ENCODE measurements at regions not wholly inside any gene's neighbourhood (a gene's known extent, or its start where the extent isn't known, plus 50 kb on each side); places are given as distances from the start of the nearest gene placed in this dataset.

DNA sequence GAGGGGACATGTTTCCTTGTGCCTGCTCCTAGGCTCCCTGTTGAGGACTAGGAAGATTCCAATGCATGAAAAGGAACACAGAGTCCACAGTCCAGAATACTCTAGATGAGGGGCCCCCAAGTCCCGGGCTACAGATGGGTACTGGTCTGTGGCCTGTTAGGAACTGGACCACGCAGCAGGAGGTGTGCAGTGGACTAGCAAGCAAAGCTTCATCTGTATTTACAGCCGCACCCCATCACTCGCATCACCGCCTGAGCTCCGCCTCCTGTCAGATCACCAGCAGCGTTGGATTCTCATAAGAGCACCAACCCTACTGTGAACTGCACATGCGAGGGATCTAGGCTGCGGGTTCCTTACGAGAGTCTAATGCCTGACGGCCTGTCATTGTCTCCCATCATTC is 233.0 kb upstream of the MKLN1 start:
- DNase-seq, result no peak

DNA sequence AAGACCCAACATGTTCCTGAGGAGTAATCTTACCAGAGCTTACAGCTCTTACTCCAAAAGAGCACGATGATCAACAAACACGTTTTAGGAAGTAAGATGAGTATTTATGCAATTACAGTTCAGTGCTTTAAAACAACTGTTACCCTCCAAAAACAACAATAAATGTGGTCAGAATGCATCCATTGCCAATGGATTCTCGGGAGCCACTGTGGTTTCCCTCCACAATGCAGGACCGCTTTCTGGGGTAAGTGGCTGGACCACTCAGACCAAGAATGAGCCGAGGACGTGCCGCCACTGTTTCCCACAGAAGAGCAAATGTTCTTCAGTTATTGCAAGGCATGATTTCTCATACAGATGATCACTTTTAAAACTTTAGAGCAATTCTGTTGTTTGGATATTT is 232.3 kb upstream of the MKLN1 start:
- no peak for DNase-seq

DNA sequence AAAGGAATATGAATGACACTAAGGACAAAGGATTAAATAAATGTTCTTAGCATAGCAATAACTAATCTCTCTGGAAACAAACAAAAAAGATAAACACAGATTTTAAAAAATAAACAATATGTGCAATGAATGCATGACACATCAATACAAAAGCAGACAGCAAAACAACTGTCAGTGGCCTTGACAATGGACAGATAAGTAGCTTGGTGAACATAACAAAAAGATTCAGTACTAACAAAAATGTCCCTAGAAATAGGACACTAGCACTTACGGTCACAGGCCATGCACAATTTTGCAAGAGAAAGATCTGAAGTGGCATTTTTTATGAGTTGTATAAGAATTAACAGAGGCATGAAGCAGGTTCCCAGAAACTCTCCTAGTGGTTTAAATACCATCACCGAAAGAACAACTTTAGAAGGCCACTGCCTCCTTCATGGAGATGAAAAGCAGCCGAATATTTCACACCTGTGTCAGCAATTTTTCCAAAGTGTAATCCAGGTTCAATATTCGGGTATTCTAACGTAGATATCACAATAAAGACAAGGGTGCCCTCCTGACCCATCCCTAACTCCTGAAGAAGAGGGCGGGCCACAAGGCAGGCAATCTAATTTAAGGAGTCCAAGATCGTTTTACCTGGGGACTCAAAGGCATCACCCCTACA is 231.3 kb upstream of the MKLN1 start:
- no peak for DNase-seq

DNA sequence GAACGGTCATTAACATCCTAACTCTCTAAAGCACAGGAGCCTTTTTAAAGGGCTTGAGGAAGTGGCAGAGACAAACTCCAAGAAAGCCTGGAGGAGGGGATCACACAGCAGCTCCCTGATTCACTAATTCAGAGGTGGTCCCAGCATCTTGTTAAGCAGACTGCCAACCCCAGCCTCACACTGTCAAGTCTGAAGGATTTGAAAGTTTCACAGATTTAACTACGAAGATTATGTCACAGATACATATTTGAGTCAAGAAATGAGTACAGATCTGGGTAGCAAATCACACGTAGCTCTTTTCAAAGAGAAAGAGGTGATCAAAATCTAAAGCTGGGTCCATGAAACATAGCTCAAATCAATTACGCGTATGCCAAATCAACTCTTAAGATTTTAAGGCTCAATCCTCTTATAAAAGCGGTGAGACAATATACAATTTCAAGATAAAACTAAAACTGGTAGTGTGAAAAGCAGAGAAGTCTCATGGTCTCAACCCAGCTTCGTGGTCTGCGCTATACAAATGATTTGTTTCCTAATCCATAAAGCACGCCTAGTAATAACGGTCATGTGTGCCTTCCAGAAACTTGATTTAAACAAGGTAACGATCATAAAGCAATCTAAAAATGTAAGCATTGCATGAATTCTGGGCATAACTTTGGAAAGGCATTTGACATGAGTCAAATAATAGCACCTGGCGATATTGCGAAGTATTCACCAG is 229.9 kb upstream of the MKLN1 start:
- DNase-seq, result no peak

DNA sequence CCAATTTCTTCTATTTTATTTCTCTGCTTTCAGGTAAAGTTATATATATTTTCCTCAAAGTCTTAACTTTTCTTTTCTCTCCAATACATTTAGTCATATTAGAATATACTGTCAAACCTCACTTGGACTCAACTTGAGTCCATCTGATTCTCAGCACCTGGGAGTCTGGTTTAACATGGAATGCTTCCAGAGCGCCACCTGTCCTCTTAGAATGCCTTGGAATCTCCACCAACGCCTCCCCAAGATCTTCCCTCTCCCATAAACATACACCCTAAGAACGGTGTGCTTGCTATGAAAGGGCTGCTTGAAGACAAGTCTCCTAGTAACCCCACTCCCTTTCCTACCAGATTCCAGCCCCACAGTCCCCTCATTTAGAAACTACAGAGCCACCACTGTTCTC is 229.1 kb upstream of the MKLN1 start:
- DNase-seq, result no peak

DNA sequence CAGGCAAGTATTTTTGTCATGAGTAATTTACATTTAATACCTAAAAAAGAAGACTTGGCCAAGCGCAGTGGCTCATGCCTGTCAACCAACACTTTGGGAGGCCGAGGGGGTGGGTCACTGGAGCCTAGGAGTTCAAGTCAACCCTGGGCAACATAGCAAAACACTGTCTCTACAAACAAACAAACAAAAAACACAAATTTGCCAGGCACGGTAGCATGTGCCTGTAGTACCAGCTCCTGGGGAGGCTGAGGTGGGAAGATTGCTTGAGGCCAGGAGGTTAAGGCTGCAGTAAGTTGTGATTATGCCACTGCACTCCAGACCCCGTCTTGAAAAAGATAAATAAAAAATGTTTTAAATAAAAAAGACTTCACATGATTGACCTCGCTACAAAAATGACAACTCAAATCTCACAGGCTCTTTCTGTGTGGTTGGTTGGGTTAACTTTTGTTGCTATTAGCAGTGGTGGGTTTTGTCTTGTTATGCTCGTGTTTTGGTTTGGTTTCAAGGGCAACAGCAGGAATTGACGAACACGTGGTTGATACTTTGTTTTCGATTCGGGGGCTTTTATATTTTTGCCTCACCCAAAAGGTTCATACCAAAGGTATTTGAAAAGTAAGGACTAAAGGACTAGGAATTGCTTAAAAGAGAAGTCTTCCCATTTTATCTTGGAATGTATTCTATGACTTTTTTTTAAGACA is 227.2 kb upstream of the MKLN1 start:
- peak; percentile 85 for DNase-seq

DNA sequence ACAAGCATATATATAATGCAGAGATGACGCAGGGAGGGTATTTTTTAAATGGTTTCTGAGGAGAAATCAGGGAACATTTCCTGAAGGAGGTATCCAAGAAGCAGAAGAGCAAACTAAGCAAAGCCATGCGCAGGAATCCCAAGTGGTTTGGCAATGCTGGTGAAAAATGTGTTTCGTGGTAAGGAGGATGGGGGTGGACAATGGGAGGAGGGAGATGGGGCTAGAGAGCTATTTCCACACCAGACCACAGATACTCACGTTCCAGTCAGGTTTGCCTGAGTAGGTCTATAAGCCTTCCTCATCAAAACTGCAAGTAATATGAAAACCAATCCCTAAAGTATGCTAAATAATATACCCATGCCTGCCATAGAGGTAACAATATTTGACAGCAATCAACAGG is 223.7 kb upstream of the MKLN1 start:
- DNase-seq, result no peak

DNA sequence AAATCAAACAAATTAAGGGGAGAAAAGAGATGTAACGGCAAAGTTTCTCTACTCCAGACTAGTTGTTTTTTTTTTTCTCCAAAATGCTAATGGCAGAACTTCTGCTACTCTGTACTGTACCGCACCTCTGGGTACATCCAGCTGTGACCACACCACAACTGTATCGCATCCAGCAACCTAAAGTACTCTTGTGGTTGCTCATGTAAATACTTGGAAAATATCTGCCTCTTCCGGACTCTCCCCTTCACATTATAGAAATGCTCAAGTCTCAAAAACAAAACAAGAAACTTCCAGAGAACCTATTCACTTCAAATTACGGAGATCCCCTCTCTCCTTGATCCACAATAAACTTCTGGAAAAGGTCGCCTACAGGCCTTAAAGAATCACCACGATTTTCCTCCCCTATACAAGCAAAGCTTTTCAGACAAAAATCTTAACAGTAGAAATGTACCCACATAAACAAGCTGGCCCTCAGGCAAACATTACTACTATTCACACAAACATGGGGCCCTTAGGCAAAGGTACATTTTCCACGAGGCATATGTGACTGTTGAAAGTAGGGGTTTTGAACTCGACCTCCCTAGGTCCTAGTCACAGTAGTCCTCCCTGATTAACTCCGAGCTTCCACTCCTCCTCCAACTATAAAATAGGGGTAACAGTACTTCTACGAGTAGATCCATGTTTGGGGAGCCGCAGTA is 222.9 kb upstream of the MKLN1 start:
- no peak for DNase-seq

DNA sequence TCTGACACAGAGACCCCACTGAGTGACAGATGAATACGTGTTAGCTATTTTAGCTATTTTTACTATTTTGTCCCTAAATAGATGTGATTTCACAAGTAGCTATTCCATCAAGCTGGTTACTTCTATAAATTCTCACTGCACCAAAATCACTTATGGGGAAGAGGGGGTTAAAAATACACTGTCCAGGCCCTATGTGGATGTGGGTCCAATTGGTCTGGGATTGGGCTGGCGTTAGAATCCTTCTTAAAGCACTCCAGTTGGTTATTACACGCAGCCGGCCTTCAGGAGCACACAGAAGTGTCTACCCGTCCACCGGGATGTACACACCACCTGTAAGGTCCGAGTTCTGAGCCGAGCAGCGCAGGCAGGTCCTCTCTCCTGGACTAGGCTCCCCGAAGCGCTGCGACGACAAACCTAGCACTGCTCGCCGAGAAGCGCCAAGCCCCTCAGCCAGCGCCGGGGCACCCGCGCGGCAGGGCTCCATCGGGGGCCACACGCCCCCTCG is 222.3 kb upstream of the MKLN1 start:
- DNase-seq, result no peak

DNA sequence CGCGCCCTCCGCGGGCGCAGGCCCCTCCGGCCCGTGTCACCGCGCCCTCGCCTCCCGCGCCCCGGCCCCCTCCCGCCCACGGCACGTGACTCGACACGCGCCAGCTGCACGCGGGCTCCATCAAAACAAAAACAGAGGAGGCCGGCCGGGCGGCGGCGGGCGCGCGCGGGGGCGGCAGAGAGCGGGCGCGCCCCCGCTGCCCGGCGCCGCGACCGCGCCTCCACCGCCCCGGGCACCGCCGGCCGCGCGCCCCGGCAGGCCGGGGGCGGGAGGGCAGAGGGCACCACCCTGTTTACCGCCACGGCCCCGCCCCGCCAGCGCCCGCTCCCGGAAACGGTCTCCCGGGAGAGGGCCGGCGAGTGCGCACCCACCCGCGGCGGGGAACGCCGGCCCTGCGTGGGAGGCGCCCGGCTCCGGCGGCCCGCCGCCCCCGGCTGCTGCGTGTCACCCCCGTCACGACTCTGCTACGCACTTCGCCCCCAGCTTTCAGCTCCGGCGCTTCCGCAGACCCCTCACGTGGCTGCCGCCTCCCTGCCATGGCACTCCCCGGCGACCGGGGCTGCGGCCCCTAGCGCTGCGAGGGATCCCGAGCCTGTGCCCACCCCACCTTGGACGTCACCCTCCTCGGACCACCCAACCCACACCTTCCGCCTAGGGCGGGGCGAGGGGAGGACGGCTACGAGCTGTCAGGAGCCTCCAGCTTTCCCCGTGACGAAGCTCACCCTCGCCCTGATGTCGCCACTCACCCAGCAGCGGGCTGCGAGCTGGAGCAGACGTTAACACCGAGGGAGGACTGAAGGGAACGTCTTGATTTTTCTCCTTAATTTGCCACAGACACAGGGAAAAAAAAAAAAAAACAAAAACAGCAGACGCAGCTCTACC is 221.6 kb upstream of the MKLN1 start:
- peak; percentile 83 for DNase-seq

DNA sequence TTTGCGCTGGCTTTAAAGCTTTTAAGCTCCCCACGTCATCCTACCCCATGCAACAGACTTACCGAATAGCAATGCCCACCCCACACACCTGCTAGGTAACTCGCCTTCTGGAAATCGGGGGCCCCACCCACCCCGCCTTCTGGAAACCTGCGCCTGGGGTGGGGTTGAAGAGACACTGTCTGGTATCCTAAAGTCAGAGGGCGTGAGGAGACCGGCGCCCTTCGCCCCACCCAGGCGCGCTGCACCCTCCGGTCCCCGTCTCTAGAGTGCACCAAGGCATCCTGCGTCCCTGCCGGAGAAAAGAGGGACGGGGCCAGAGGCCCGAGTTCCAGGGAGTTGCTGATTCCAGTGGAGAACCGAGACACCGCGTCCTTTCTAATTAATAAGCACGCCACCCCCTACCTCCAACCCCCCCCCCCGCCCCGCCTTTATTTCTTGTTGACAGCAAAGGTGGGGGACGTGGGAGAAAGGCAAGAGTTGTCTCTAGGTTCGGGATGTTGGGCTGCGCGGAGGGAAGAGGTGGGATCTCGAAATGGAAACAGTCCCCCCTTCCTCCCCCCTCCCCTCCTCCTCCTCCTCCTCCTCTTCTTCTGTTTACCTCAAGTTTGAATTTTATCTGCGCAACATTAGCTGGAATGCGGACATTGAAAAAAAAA is 220.9 kb upstream of the MKLN1 start:
- peak; percentile 52 for DNase-seq

DNA sequence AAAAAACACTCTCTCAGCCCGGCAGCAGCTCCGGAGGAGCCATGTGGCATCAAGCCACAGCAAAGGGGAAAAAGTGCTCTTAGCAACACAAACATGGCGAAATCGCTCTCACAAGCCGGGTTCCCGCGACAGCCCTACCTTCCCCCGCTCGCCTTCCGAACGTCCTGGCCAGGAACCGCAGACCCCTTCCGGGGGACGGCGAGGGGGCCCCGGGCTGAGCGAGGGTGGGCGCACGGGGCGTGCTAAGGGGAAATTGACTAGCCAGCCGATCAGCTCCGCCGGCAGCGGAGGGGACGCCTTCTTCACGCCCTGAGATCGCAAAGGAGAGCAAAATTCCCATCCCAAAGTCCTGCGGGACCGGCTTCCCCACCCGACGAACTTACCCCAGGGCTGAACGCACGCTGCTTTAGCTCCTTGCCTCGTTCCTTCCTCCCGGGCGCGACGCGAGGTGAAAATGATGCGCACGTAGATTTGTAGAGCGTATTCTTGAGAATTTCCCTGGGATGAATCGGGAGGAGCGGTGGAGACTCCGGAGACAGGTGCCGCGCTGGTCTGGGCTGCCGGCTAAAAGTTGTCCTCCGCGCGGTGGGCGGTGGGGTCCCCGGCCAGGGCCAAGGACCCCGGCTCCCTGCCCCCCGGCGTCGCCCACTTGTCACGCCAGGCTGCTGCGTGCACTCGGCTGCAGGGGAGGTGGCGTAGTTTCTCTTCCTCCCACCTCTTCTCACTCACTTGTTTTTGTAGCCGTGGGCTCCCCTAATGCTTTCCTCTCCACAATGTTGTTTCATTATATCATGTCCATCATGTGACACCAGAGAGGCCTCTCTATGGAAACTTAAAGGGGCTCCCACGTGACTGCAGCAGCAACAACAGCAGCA is 220.1 kb upstream of the MKLN1 start:
- peak; percentile 92 for DNase-seq

DNA sequence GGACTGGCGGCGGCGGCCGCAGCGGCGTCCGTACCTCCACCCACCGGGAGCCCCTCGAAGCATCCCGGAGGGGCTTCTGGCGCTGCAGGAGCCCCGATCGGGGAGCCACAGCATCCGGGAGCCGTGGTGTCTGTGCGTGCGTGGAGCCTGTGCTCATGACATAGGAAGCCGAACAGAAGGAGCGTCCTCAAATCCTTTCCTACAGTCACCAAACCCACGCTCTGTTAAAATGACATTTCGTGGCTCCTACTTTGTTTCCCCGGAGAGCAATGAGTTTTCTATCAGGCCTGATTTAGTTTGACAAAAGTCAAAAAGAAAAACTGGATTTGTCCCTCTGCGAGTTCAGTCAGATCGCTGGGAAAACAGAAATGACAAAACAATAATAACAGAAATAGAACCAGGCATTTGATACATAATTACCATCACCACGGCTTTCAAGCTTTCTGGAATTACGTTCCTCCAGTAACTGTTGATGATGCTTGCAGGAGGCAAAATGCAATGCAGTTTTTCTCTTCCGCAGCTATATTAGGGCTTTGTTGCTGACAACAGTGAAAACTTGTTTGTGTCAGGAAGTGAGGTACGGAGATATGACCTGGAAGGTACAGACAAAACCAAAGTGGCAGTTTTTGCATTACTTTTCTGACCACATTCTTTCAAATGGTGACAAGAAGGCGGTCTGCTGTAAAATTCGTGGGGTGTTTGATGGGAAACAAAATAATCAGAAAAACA is 219.3 kb upstream of the MKLN1 start:
- peak; percentile 88 for DNase-seq

DNA sequence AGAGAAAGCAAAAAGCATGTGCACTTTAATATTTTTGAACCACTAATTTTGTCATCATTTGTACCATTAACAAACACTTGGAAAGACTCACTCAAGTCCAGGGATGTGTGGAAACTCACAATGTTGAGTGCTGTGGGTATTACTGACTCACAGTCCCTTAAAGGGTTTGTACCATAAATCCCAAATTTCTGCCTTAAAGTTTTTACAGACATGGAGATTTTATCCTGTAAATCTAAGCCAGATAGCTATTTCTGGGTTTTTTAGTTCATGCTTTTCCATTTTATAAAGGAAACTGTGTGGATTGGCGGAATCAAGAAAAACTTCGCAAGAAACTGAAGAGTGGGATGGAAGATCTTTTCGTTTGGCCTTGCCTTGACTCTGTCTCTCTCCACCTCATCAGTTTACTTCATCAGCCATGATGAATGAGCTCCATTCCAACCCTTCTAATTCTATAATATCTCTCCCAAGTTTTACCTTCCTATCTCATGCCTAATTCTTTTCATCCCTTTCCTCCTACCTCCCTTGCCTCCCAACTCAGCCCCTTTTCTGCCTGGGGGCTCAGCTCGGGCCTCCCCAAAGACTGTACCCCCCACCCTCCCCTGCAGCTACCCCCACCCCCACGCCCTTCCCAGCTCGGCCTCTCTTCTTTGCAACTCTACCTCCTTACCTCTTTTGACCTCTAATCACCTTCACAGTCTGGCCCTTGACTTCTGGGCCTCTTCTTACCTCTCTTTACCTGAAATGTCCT is 218.5 kb upstream of the MKLN1 start:
- no peak for DNase-seq

DNA sequence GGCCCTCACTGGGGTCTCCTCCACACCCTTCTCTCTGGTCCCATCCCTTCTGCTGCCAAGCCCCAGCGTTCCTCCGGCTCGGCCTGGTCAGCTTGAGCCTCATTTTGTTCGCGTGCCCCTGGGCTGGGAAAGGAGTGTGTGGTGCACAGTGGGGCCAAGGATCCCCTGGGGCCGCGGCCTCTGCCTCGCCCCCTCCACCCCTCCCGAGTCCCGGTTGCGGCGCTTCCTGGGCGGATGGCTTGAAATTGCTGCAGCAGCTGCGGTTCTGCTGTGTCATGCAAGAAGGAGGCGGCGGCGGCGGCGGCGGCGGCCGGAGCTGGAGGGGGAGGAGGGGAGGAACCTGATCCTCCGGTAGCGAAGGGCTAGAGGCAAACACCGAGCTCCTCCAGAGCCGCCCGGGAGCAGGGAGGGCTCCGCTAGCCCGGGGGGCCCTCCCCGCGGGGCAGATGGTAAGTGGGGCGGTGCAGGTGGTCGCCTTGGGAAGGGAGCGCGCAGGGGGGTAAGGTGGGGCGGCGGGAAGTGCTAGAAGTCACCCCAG is 217.8 kb upstream of the MKLN1 start:
- peak; percentile 76 for DNase-seq

DNA sequence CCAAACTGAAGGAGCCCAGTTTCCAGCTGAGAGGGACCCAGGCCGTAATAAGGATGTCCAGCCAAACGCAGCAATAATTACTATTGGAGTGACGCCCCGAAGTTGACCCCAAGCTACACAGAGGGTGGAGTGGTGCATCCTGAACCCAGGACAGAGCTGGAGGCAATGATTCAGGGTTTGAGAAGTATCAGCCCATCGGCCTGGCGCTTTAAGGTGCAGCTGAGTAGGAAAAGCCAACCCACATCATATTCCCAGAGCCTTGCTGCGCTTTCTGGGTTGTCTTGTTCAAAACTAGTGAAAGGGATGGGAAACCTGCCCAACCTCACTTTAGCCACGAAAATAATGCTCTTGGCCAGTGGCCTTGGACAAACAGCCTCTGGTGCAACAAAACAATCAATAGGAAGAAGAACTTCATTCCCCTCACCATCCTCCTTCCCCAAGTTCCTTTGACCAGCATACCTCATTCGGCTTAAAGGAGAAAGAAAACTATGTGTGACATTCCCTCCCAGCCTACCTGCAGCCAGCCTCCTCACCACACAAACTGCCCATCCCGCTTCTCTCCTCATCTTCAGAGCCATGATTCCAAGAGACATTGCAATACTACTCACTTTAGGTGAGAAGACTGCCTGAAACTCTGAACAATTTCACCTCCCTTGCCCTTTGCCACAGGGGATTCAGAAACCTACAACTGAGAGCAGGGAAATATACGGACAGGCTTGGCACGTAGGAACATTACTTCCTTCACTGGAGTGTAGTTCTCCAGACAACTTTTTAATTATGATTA is 217.2 kb upstream of the MKLN1 start:
- no peak for DNase-seq

DNA sequence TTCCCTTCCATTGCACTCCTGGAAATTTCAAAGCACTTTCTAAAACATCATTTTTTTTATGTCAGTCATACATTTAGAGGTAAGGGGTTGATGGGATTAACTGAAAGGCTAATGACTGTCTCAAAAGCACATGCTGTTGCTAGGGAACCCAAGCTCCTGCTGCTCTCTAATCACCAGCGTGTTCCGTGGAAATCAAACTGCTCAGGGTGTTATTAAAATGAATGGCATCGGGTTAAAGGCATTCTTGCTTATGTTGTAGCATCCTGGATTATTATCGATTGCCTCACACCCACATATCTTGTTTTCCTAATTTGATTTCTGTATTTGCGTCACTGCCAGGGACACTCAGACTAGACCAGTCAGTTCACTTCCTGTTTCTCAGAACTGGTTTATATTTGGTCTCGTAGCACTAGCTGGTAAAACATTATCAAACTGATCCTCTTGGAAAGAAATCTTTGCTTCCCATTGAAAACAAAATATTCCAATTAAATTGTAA is 216.5 kb upstream of the MKLN1 start:
- DNase-seq, result peak; percentile 62

DNA sequence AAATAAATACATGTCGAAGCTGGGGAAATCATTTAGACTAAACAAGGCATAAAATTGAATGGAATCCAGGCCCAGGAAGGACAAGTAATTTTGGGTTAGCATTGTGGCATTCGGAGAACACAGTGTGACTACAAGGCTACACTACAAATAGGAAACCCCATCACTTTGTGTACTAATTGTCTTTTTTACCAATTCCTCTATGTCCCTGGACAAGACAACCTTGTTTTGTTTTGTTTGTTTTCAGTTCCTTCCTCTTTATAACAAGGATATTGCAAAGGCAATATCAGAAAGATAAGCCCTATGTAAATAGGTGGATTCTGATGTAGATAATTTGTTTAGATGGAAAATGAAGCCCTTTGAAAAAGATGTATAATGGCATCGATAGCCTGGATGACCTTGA is 215.9 kb upstream of the MKLN1 start:
- no peak for DNase-seq
